HG03378 (cell line): ENCODE measurements at regions not wholly inside any gene's neighbourhood (a gene's known extent, or its start where the extent isn't known, plus 50 kb on each side); places are given as distances from the start of the nearest gene placed in this dataset.

Source experiments
- ATAC-seq: cut with Tn5 transposase; IDR thresholded peaks from one replicate; pipeline ENCODE4 v1.9.1; 2021; ENCODE audit warnings: mild to moderate bottlenecking, moderate library complexity; ENCODE audit not compliant: unreplicated experiment

GRCh38 chr3:76576201-76576600 is 463.7 kb upstream of the ROBO2 start:
- ATAC-seq = no peak

GRCh38 chr3:76582098-76582497 is 457.8 kb upstream of the ROBO2 start:
- no peak for ATAC-seq

GRCh38 chr3:76582632-76583378 is 457.1 kb upstream of the ROBO2 start:
- ATAC-seq = no peak

DNA sequence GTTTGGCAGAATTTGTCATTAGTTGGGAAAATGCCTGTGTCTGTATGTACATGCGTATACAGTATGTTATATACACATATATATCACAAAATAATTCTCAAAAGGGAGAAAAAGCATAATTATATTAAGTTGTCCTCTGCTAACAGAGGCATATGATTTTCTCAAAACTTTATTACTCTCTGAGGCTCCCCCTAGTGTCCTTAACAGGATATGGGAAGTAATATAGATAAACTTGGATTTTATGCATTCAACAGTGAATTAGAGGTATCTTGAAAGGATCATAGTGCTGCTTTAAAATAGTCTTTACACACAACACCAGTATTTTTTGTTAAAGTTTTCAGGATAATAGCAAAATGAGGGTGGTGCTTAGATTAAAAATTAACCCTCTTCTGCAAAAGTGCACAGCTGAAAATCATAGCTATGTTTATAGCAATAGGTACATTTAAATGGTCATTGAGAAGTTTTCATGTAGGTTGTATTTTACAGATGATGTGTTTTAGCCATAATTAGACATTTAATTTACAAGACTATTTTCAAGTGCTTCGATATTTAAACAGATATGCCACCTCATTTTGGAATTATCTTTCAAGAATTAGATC is 454.0 kb upstream of the ROBO2 start:
- no peak for ATAC-seq

DNA sequence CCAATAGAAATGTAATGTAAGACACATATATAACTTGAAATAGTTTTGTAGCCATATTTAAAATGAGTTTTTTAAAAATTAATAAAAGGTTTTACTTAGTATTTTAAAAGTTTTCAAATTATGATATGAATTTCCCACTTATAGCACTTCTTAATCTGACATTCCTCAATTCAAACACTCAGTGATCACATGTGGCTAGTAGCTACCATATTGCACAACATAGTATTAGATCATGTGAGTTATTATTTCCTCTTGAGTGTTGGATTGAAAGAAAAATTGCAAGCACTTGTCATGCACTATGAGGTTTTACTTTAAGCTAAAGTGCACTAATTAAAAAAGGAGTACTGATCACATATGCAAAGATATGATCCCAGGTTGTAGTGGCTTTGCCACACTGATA is 453.4 kb upstream of the ROBO2 start:
- no peak for ATAC-seq

DNA sequence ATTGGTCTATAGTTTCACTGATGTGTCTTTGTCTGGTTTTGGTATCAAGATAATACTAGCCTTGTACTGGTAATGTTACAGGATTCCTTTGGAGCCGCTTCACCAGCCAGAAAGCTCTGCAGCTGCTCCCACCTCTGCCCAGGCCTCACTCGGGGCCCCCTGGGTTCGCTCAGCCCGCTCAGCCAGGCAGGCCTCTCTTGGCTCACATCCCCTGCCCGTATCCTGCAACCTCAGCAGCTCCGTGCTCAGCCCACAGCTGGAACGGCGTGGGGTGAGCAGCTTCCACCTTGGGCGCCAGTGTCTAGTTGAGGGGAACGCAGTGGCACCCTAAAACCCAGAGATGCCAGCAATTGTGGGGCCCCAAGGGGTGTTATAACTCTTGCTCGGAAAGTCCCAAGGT is 429.7 kb upstream of the ROBO2 start:
- no peak for ATAC-seq

DNA sequence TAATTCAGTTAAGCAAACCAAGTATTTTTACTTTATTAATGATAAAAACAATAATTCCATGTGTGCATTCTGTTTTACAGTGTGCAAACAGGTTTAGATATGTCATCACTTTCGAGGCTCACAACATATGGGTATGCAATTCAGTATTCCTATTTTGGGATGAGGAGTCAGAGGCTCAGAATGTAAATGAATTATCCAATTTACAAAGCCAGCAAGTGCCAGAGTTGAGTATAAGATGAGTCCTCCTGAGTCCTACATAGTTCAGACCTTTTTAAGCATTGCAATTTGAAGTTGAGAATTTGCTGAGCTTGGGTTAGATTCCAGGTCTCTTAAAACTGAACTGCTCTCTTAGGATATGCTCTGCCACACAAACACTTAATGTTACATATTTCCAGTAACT is 424.2 kb upstream of the ROBO2 start:
- no peak for ATAC-seq

- ATAC-seq = no peak
These were observed 415.7 kb upstream of the ROBO2 start for GRCh38 chr3:76624164-76624563.

DNA sequence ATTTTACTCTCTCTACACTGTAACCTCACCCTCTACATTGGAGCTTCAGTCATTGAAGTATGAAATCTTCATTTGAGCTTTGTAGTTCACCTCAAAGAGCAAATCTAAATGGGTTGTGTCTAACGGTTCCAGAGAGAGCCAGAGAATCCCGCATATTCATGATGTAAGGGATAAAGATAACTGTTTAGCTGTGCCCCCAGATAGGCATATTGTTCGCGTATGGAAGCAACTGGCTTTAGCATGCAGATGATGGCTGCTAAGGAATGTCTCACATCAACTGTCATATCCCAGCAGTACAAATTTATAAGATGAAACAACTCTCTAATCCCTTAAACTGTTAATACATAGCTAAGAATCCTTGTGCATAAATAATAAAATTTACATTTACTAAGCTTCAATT is 412.7 kb upstream of the ROBO2 start:
- ATAC-seq = no peak

- ATAC-seq = no peak
These were observed 408.6 kb upstream of the ROBO2 start for GRCh38 chr3:76631251-76631650.

DNA sequence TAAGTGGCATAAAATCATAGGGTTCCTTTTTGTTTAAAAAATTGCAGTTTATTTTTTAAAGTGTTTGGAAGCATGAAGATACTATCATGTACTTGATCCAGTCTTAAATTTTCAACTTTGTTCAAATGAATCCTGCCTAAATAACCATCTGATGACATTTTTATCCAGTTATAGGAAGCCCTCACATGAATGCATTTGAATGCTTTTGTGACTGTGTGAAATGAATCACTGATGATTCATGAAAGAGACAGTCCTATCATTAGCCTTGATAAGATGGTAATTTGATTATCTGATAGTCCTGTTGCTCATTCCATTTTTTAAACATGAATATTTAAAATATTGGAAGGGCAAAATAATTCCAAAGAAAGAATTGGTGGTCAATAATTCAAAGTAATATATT is 401.9 kb upstream of the ROBO2 start:
- ATAC-seq = no peak

- ATAC-seq = no peak
These were observed 396.1 kb upstream of the ROBO2 start for GRCh38 chr3:76643623-76644304.

GRCh38 chr3:76644305-76644675 is 395.6 kb upstream of the ROBO2 start:
- ATAC-seq = no peak

DNA sequence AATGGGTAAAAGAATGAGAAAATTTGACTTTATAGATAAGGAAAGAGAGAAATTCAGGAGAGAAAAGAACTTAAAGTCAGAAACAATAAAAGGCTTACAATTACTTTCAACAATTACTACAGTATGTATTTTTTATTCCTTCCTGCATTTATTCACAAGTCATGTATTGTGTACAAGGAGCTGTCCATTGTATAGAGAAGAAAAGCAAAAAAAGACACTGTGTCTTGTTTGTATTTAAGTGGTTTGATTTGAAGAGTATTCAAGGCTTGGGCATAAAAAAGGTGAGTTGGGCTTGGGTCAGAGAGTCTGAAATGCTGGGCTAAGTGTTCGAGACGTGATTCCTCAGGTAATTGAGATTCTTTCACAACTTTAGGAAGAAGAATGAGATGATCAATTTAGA is 394.2 kb upstream of the ROBO2 start:
- no peak for ATAC-seq

GRCh38 chr3:76646921-76647562 is 392.9 kb upstream of the ROBO2 start:
- ATAC-seq = no peak

DNA sequence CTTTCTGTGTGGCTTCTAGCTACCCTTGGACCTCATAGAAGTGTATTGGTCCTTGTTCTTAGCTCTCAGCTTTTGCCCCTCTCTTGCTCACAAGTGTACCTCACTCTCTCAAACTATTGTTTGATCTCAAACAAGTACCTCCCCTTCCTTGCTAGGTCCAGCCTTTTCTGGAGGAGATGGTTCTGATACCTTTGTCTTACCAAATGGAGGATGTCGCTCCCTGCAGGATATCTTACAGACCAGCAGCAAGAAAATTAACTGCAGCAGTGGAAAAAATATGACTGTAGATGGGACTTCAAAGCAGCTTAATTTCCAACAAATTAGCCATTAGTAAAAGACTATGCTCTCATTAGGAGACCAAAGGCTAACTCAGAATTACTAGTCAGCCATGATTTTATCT is 388.1 kb upstream of the ROBO2 start:
- no peak for ATAC-seq

DNA sequence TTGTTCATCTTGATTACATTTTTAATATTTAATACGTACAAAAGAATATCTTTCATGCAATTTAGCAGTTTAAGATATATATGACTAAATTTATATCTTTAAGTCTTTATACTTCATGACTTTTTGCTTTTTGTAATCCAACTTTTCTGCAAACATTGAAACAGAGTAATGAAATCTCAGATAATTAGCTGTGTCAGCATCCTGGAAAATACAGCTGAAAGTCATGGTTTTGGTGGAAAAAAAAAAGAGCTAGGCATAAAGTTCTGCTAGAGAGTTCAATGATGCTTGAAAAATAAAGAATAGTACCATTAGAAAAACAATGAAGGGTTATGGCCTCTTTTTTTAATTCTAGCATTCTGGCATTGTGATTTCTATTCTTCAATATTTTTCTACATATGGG is 387.4 kb upstream of the ROBO2 start:
- ATAC-seq = no peak

GRCh38 chr3:76653640-76654251 is 386.2 kb upstream of the ROBO2 start:
- no peak for ATAC-seq

- ATAC-seq = no peak
These were observed 383.3 kb upstream of the ROBO2 start for GRCh38 chr3:76656531-76657070.

GRCh38 chr3:76657909-76658308 is 382.0 kb upstream of the ROBO2 start:
- no peak for ATAC-seq
